ENCODE measurements at regions not wholly inside any gene's neighbourhood (a gene's known extent, or its start where the extent isn't known, plus 50 kb on each side); places are given as distances from the start of the nearest gene placed in this dataset.

- Histone ChIP-seq H3K36me3 (ENCODE audit: control insufficient read depth in 1 of 2, insufficient read depth in 2 of 2, low read length in 2 of 2) (no peaks in the 10 kb centered on the region), H3K4me3 (ENCODE audit: low read depth in 1 of 2, low read length in 2 of 2) (no peak overlapping the region), H3K27ac (ENCODE audit: low read depth, low read length) (no peak overlapping the region), H3K9ac (ENCODE audit: low read depth in 1 of 2, low read length in 2 of 2) (no peak overlapping the region), H3K4me1 (ENCODE audit: control insufficient read depth in 1 of 2, insufficient read depth in 2 of 2, low read length in 2 of 2) (no peaks in the 10 kb centered on the region), H3K9me3 (ENCODE audit: control insufficient read depth in 1 of 2, low read length in 2 of 2) (no peaks in the 10 kb centered on the region), H3K27me3 (ENCODE audit: control insufficient read depth in 1 of 2, insufficient read depth in 2 of 2, low read length in 2 of 2) (no peaks in the 10 kb centered on the region)
Measured at GRCh38 chr12:92615086-92615485, 87.7 kb upstream of the PLEKHG7 start.

DNA sequence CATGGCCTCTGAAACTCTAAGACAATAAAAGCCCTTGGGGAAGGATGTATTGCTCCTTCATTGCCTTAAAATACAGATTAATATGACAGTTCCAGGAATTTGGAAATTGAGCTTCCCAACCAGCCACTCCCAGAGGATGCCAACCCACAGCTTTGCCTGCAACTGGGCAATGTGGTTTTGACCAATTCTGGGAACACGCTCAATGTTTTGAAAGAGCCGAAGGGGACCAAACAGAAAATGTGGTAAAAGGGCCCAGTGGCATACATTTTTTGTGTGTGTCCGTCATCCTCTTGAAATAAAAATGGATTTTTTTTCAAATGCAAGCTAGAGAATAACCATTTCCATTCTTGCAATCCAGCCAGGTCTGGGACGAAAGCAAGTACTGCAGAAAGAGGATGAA, 88.3 kb upstream of the PLEKHG7 start:
- H3K4me3 ChIP-seq (ENCODE audit: low read depth in 1 of 2, low read length in 2 of 2) = no peak overlapping the region
- H3K9ac ChIP-seq (ENCODE audit: low read depth in 1 of 2, low read length in 2 of 2) = no peak overlapping the region
- H3K27ac ChIP-seq (ENCODE audit: low read depth, low read length) = no peak overlapping the region
- no peaks in the 10 kb centered on the region for H3K36me3 ChIP-seq (ENCODE audit: control insufficient read depth in 1 of 2, insufficient read depth in 2 of 2, low read length in 2 of 2)
- H3K27me3 ChIP-seq (ENCODE audit: control insufficient read depth in 1 of 2, insufficient read depth in 2 of 2, low read length in 2 of 2) = no peaks in the 10 kb centered on the region
- H3K9me3 ChIP-seq (ENCODE audit: control insufficient read depth in 1 of 2, low read length in 2 of 2) = no peaks in the 10 kb centered on the region
- no peaks in the 10 kb centered on the region for H3K4me1 ChIP-seq (ENCODE audit: control insufficient read depth in 1 of 2, insufficient read depth in 2 of 2, low read length in 2 of 2)

- H3K27ac ChIP-seq (ENCODE audit: low read depth, low read length) = no peak overlapping the region
- no peaks in the 10 kb centered on the region for H3K4me1 ChIP-seq (ENCODE audit: control insufficient read depth in 1 of 2, insufficient read depth in 2 of 2, low read length in 2 of 2)
- H3K9me3 ChIP-seq (ENCODE audit: control insufficient read depth in 1 of 2, low read length in 2 of 2) = no peaks in the 10 kb centered on the region
- no peaks in the 10 kb centered on the region for H3K27me3 ChIP-seq (ENCODE audit: control insufficient read depth in 1 of 2, insufficient read depth in 2 of 2, low read length in 2 of 2)
- H3K36me3 ChIP-seq (ENCODE audit: control insufficient read depth in 1 of 2, insufficient read depth in 2 of 2, low read length in 2 of 2) = no peaks in the 10 kb centered on the region
- no peak overlapping the region for H3K4me3 ChIP-seq (ENCODE audit: low read depth in 1 of 2, low read length in 2 of 2)
- H3K9ac ChIP-seq (ENCODE audit: low read depth in 1 of 2, low read length in 2 of 2) = no peak overlapping the region
Measured at GRCh38 chr12:92614001-92614400, 88.8 kb upstream of the PLEKHG7 start.

DNA sequence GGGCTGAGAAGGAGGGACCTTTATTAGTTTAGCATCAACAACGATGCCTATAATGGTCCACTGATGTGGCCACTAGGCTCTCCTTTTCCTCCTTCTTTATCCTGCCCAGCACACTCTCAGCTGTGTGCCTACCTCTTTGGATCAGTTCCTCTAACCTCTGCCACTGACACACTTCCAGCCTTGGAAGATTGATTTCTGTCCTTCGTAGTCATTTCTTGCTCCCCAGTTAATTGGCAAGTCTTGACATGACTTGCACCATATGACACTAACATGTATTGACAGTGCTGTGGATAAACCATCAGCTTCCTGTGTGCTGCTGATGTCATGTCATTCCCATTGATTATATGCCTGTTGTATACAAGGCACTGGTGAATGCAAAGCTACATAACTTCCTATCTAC, 90.2 kb upstream of the PLEKHG7 start:
- no peak overlapping the region for H3K27ac ChIP-seq (ENCODE audit: low read depth, low read length)
- no peaks in the 10 kb centered on the region for H3K36me3 ChIP-seq (ENCODE audit: control insufficient read depth in 1 of 2, insufficient read depth in 2 of 2, low read length in 2 of 2)
- H3K9ac ChIP-seq (ENCODE audit: low read depth in 1 of 2, low read length in 2 of 2) = no peak overlapping the region
- H3K4me1 ChIP-seq (ENCODE audit: control insufficient read depth in 1 of 2, insufficient read depth in 2 of 2, low read length in 2 of 2) = peaks cover 0 to 4% of the 10 kb centered on the region in 2 donors
- H3K4me3 ChIP-seq (ENCODE audit: low read depth in 1 of 2, low read length in 2 of 2) = no peak overlapping the region
- H3K9me3 ChIP-seq (ENCODE audit: control insufficient read depth in 1 of 2, low read length in 2 of 2) = no peaks in the 10 kb centered on the region
- no peaks in the 10 kb centered on the region for H3K27me3 ChIP-seq (ENCODE audit: control insufficient read depth in 1 of 2, insufficient read depth in 2 of 2, low read length in 2 of 2)

DNA sequence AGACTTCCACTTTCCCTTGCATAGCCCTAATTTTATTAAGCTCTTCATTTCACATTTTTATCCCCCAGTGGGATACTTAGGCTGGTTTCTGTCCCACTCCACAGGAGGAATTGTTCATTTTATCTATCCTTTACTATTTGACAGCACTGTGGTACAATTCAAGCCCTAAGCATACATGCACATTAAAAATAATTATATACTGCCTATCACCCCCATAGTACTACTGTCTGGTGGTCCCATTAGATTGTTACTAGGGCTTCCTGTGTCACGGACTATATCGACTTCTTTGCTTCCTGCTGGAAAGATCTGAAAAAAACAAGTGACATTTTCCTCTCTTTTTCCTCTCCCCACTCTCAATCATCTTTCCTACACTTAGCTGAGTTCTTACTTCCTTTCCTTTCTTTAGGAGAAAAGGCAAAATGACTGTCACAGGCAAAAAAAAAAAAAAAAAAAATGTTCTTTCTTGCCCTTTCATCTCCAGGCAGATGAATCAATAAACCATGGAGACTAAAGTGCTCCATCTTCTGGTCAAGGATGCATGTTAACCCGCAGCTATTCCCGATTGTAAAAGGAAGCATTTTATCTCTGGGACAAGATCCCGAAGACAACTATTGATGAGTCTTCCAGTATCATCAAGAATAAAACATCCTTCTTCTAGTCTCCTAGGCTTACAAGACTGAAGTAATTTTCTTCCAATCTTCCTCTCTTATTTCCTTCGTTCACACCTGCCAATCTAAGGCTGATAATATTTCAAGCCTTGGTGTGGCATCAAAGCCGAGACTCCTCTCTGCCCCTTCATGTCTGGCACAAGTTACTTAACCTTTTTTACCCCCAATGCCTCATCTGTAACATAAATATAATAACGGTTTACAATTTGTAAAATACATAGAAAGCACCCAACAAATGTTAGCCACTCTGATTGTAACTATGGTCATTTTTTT, 94.4 kb upstream of the PLEKHG7 start:
- Histone ChIP-seq H3K9me3 (ENCODE audit: control insufficient read depth in 1 of 2, low read length in 2 of 2) (no peaks in the 10 kb centered on the region), H3K9ac (ENCODE audit: low read depth in 1 of 2, low read length in 2 of 2) (no peak overlapping the region), H3K27ac (ENCODE audit: low read depth, low read length) (no peak overlapping the region), H3K4me1 (ENCODE audit: control insufficient read depth in 1 of 2, insufficient read depth in 2 of 2, low read length in 2 of 2) (peaks cover 0 to 4% of the 10 kb centered on the region in 2 donors), H3K36me3 (ENCODE audit: control insufficient read depth in 1 of 2, insufficient read depth in 2 of 2, low read length in 2 of 2) (no peaks in the 10 kb centered on the region), H3K4me3 (ENCODE audit: low read depth in 1 of 2, low read length in 2 of 2) (no peak overlapping the region), H3K27me3 (ENCODE audit: control insufficient read depth in 1 of 2, insufficient read depth in 2 of 2, low read length in 2 of 2) (no peaks in the 10 kb centered on the region)

GRCh38 chr12:92606956-92607355, 95.8 kb upstream of the PLEKHG7 start:
- Histone ChIP-seq H3K4me1 (ENCODE audit: control insufficient read depth in 1 of 2, insufficient read depth in 2 of 2, low read length in 2 of 2) (peaks cover 0 to 4% of the 10 kb centered on the region in 2 donors), H3K27me3 (ENCODE audit: control insufficient read depth in 1 of 2, insufficient read depth in 2 of 2, low read length in 2 of 2) (no peaks in the 10 kb centered on the region), H3K36me3 (ENCODE audit: control insufficient read depth in 1 of 2, insufficient read depth in 2 of 2, low read length in 2 of 2) (no peaks in the 10 kb centered on the region), H3K27ac (ENCODE audit: low read depth, low read length) (no peak overlapping the region), H3K4me3 (ENCODE audit: low read depth in 1 of 2, low read length in 2 of 2) (no peak overlapping the region), H3K9ac (ENCODE audit: low read depth in 1 of 2, low read length in 2 of 2) (no peak overlapping the region), H3K9me3 (ENCODE audit: control insufficient read depth in 1 of 2, low read length in 2 of 2) (no peaks in the 10 kb centered on the region)

GRCh38 chr12:92605621-92606170, 97.1 kb upstream of the PLEKHG7 start:
- Histone ChIP-seq H3K4me1 (ENCODE audit: control insufficient read depth in 1 of 2, insufficient read depth in 2 of 2, low read length in 2 of 2) (peaks cover 0 to 4% of the 10 kb centered on the region in 2 donors), H3K9ac (ENCODE audit: low read depth in 1 of 2, low read length in 2 of 2) (no peak overlapping the region), H3K27me3 (ENCODE audit: control insufficient read depth in 1 of 2, insufficient read depth in 2 of 2, low read length in 2 of 2) (no peaks in the 10 kb centered on the region), H3K36me3 (ENCODE audit: control insufficient read depth in 1 of 2, insufficient read depth in 2 of 2, low read length in 2 of 2) (no peaks in the 10 kb centered on the region), H3K27ac (ENCODE audit: low read depth, low read length) (no peak overlapping the region), H3K9me3 (ENCODE audit: control insufficient read depth in 1 of 2, low read length in 2 of 2) (peaks cover 0 to 2% of the 10 kb centered on the region in 2 donors), H3K4me3 (ENCODE audit: low read depth in 1 of 2, low read length in 2 of 2) (no peak overlapping the region)

DNA sequence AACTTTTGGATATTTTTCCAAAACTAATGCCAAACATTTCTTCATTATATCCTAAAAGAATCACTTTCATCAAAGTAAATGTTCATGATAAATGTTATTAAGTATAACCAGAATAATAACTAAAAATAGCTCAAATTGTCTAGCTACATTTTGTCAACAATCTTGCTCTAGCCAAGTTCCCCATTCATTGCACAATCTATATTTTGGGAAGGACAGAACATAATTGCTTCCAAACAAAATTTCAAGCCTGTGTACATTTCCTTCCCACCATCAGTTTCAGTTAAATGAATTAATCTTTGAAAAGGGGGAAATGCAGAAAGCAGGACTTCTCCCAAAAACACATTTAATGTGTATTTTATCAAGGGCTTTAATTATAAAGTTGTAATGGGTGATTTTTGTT, 98.0 kb upstream of the PLEKHG7 start:
- Histone ChIP-seq H3K9ac (ENCODE audit: low read depth in 1 of 2, low read length in 2 of 2) (no peak overlapping the region), H3K4me1 (ENCODE audit: control insufficient read depth in 1 of 2, insufficient read depth in 2 of 2, low read length in 2 of 2) (peaks cover 0 to 4% of the 10 kb centered on the region in 2 donors), H3K36me3 (ENCODE audit: control insufficient read depth in 1 of 2, insufficient read depth in 2 of 2, low read length in 2 of 2) (no peaks in the 10 kb centered on the region), H3K27ac (ENCODE audit: low read depth, low read length) (no peak overlapping the region), H3K4me3 (ENCODE audit: low read depth in 1 of 2, low read length in 2 of 2) (no peak overlapping the region), H3K27me3 (ENCODE audit: control insufficient read depth in 1 of 2, insufficient read depth in 2 of 2, low read length in 2 of 2) (no peaks in the 10 kb centered on the region), H3K9me3 (ENCODE audit: control insufficient read depth in 1 of 2, low read length in 2 of 2) (peaks cover 8 to 11% of the 10 kb centered on the region in 2 donors)

DNA sequence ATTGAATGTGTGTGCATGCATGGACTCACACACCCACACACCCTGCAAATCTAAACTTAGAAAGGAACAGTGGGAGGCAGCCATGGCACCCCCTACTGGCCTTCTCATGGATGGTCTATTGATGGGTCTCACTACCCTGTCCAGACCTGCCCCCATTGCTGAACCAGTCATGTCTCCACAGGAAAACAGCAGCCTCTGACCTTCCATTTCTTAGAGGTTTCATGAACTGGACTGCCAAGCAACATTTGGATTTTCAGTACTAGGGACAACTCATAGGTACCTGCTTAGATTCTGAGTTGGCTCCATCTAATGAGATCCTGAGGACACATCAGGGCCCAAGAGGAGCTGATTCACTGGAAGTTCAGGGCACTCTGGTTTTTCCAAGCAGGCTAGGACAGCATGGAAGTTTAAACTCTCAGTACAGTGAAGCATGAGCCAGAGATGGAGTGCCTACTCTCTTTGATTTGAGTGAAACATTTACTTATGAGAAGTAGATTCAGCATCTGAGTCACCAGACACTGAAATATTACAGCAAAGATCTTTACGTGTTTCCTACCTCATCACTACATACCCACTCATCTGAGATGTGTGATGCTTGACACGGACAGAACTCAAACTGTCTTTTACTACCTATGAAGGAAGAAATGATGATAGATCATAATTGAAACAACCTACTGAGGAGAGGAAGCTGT, 98.9 kb upstream of the PLEKHG7 start:
- Histone ChIP-seq H3K27ac (ENCODE audit: low read depth, low read length) (no peak overlapping the region), H3K4me3 (ENCODE audit: low read depth in 1 of 2, low read length in 2 of 2) (no peak overlapping the region), H3K9ac (ENCODE audit: low read depth in 1 of 2, low read length in 2 of 2) (no peak overlapping the region), H3K27me3 (ENCODE audit: control insufficient read depth in 1 of 2, insufficient read depth in 2 of 2, low read length in 2 of 2) (no peaks in the 10 kb centered on the region), H3K36me3 (ENCODE audit: control insufficient read depth in 1 of 2, insufficient read depth in 2 of 2, low read length in 2 of 2) (no peaks in the 10 kb centered on the region), H3K9me3 (ENCODE audit: control insufficient read depth in 1 of 2, low read length in 2 of 2) (peaks cover 10 to 12% of the 10 kb centered on the region in 2 donors), H3K4me1 (ENCODE audit: control insufficient read depth in 1 of 2, insufficient read depth in 2 of 2, low read length in 2 of 2) (peaks cover 0 to 4% of the 10 kb centered on the region in 2 donors)

Data from duodenal mucosa (tissue), 2 donors.